Trophoblast cell (in vitro differentiated cells and primary cell): ENCODE measurements at regions not wholly inside any gene's neighbourhood (a gene's known extent, or its start where the extent isn't known, plus 50 kb on each side); places are given as distances from the start of the nearest gene placed in this dataset.

Source experiments
- DNase-seq, 2 donors: peaks; one replicate each; pipeline ENCODE4 v3.0.0-alpha.2; 2016
- H2AFZ ChIP-seq: 2 replicates; pipeline ENCODE4 v1.6.1; 2013; ENCODE audit warnings: low read length, moderate library complexity, mild to moderate bottlenecking; ENCODE audit not compliant: insufficient read depth, poor library complexity
- H2AK5ac ChIP-seq: 2 replicates; pipeline ENCODE4 v1.6.1; 2013; ENCODE audit warnings: mild to moderate bottlenecking, low read length
- H2BK120ac ChIP-seq: 2 replicates; pipeline ENCODE4 v1.6.1; 2013; ENCODE audit warnings: low read length, mild to moderate bottlenecking, moderate library complexity; ENCODE audit not compliant: insufficient read depth, poor library complexity
- H2BK12ac ChIP-seq: 2 replicates; pipeline ENCODE4 v1.6.1; 2013; ENCODE audit warnings: mild to moderate bottlenecking, low read length, moderate library complexity
- H2BK5ac ChIP-seq: 2 replicates; pipeline ENCODE4 v1.6.1; 2013; ENCODE audit warnings: low read length, low read depth, moderate library complexity, mild to moderate bottlenecking; ENCODE audit not compliant: poor library complexity
- H3K14ac ChIP-seq: 2 replicates; pipeline ENCODE4 v1.6.1; 2013; ENCODE audit warnings: mild to moderate bottlenecking, low read length
- H3K18ac ChIP-seq: 2 replicates; pipeline ENCODE4 v1.6.1; 2013; ENCODE audit warnings: mild to moderate bottlenecking, low read length
- H3K23ac ChIP-seq: 2 replicates; pipeline ENCODE4 v1.6.1; 2013; ENCODE audit warnings: low read length
- H3K27ac ChIP-seq: 2 replicates; pipeline ENCODE4 v1.5.1; 2013; ENCODE audit warnings: low read depth, mild to moderate bottlenecking, inconsistent platforms, low read length, moderate library complexity
- H3K27me3 ChIP-seq: 2 replicates; pipeline ENCODE4 v1.6.1; 2013; ENCODE audit warnings: inconsistent platforms, mild to moderate bottlenecking, low read length, moderate library complexity; ENCODE audit not compliant: insufficient read depth
- H3K36me3 ChIP-seq, 2 experiments: 1 replicate in 1 of 2; 2 replicates in 1 of 2; pipeline ENCODE4 v1.6.1; 2013; ENCODE audit warnings: low read length in 2 of 2, mild to moderate bottlenecking in 2 of 2, moderate library complexity in 1 of 2; ENCODE audit not compliant: insufficient read depth in 2 of 2, control insufficient read depth in 1 of 2
- H3K4ac ChIP-seq: 2 replicates; pipeline ENCODE4 v1.6.1; 2013; ENCODE audit warnings: low read depth, mild to moderate bottlenecking, low read length, moderate library complexity
- H3K4me1 ChIP-seq, 2 experiments: 1 replicate in 1 of 2; 2 replicates in 1 of 2; pipeline ENCODE4 v1.6.1; 2013; ENCODE audit warnings: low read length in 2 of 2, mild to moderate bottlenecking in 2 of 2, moderate library complexity in 1 of 2; ENCODE audit not compliant: insufficient read depth in 2 of 2, control insufficient read depth in 1 of 2
- H3K4me2 ChIP-seq: 2 replicates; pipeline ENCODE4 v1.6.1; 2013; ENCODE audit warnings: inconsistent platforms, mild to moderate bottlenecking, low read length, moderate library complexity
- H3K4me3 ChIP-seq: 2 replicates; pipeline ENCODE4 v1.5.1; 2013; ENCODE audit warnings: mild to moderate bottlenecking, low read depth, low read length, inconsistent platforms
- H3K79me1 ChIP-seq: one replicate; pipeline ENCODE4 v1.6.1; 2013; ENCODE audit warnings: low read length
- H3K79me2 ChIP-seq: 2 replicates; pipeline ENCODE4 v1.6.1; 2013; ENCODE audit warnings: low read length, mild to moderate bottlenecking; ENCODE audit not compliant: control insufficient read depth, insufficient read depth, poor library complexity
- H3K9ac ChIP-seq: 2 replicates; pipeline ENCODE4 v1.6.1; 2013; ENCODE audit warnings: mild to moderate bottlenecking, low read length
- H3K9me3 ChIP-seq: 2 replicates; pipeline ENCODE4 v1.6.1; 2013; ENCODE audit warnings: low read depth, mild to moderate bottlenecking, control low read depth, inconsistent platforms, low read length; ENCODE audit not compliant: insufficient read depth
- H4K12ac ChIP-seq: 2 replicates; pipeline ENCODE4 v1.6.1; 2013; ENCODE audit warnings: low read depth, mild to moderate bottlenecking, low read length, moderate library complexity
- H4K8ac ChIP-seq: 2 replicates; pipeline ENCODE4 v1.6.1; 2013; ENCODE audit warnings: low read depth, mild to moderate bottlenecking, low read length, moderate library complexity
- H4K91ac ChIP-seq: one replicate; pipeline ENCODE4 v1.6.1; 2013; ENCODE audit warnings: low read depth, mild to moderate bottlenecking, low read length, moderate library complexity
- WGBS: extraction: QIAGEN DNeasy Blood & Tissue Kit; methylation state at CpG from one replicate; pipeline ENCODE4 v1.1.7; 2013; ENCODE audit warnings: missing lambda C conversion rate; ENCODE audit not compliant: insufficient read length, insufficient coverage; ENCODE audit errors: extremely low coverage; 5-methylcytosine and 5-hydroxymethylcytosine counted together

GRCh38 chr13:67549331-67549730, 319.2 kb upstream of the PCDH9 start:
- DNase-seq, result no peak
- Histone ChIP-seq H2AK5ac (no peak overlapping the region), H3K14ac (no peak overlapping the region), H3K4me1 (no peaks in the 10 kb centered on the region), H3K18ac (no peak overlapping the region), H3K4me2 (no peak overlapping the region), H3K4me3 (no peak overlapping the region), H3K9ac (no peak overlapping the region), H2BK12ac (no peak overlapping the region), H2AFZ (no peak overlapping the region), H4K8ac (no peak overlapping the region), H4K91ac (no peak overlapping the region), H3K4ac (no peak overlapping the region), H3K79me2 (no peaks in the 10 kb centered on the region), H2BK120ac (no peak overlapping the region), H2BK5ac (no peak overlapping the region), H3K27ac (no peak overlapping the region), H3K79me1 (no peaks in the 10 kb centered on the region), H3K23ac (no peak overlapping the region), H4K12ac (no peak overlapping the region), H3K27me3 (no peaks in the 10 kb centered on the region), H3K9me3 (no peaks in the 10 kb centered on the region), H3K36me3 (no peaks in the 10 kb centered on the region)
- no CpG with 5 or more reads among the region's 4 CpGs for WGBS

GRCh38 chr13:67538906-67539305, 308.8 kb upstream of the PCDH9 start:
- WGBS, result no CpG with 5 or more reads among the region's 1 CpG

GRCh38 chr13:67520886-67521285, 290.8 kb upstream of the PCDH9 start:
- no peak for DNase-seq
- no peak overlapping the region for H3K18ac ChIP-seq
- no CpG with 5 or more reads among the region's 2 CpGs for WGBS

More at GRCh38 chr13:67538906-67539305, 308.8 kb upstream of the PCDH9 start:
- no peaks in the 10 kb centered on the region for H3K27me3 ChIP-seq
- H3K23ac ChIP-seq, result no peak overlapping the region
- H3K27ac ChIP-seq, result no peak overlapping the region
- H3K36me3 ChIP-seq, result no peaks in the 10 kb centered on the region
- H4K8ac ChIP-seq, result no peak overlapping the region
- DNase-seq, result no peak
- H2BK120ac ChIP-seq, result no peak overlapping the region
- H4K12ac ChIP-seq, result no peak overlapping the region
- H3K9ac ChIP-seq, result no peak overlapping the region
- no peak overlapping the region for H2AK5ac ChIP-seq
- H3K4me2 ChIP-seq, result no peak overlapping the region
- no peaks in the 10 kb centered on the region for H3K9me3 ChIP-seq
- no peak overlapping the region for H3K14ac ChIP-seq
- H3K4me3 ChIP-seq, result no peak overlapping the region
- H4K91ac ChIP-seq, result no peak overlapping the region
- H2BK12ac ChIP-seq, result no peak overlapping the region
- no peaks in the 10 kb centered on the region for H3K4me1 ChIP-seq
- no peak overlapping the region for H2AFZ ChIP-seq
- no peaks in the 10 kb centered on the region for H3K79me1 ChIP-seq
- no peak overlapping the region for H3K4ac ChIP-seq
- H3K18ac ChIP-seq, result no peak overlapping the region
- no peak overlapping the region for H2BK5ac ChIP-seq
- H3K79me2 ChIP-seq, result no peaks in the 10 kb centered on the region

GRCh38 chr13:67519356-67519755, 289.2 kb upstream of the PCDH9 start:
- H3K27me3 ChIP-seq, result no peaks in the 10 kb centered on the region
- H3K4me1 ChIP-seq, result no peaks in the 10 kb centered on the region
- DNase-seq, result no peak
- no peak overlapping the region for H2BK5ac ChIP-seq
- H3K9ac ChIP-seq, result no peak overlapping the region
- no peaks in the 10 kb centered on the region for H3K79me1 ChIP-seq
- no peak overlapping the region for H3K23ac ChIP-seq
- no peak overlapping the region for H3K4me3 ChIP-seq
- no peak overlapping the region for H2AK5ac ChIP-seq
- H2AFZ ChIP-seq, result no peak overlapping the region
- H3K18ac ChIP-seq, result no peak overlapping the region
- H3K9me3 ChIP-seq, result no peaks in the 10 kb centered on the region
- H3K14ac ChIP-seq, result no peak overlapping the region
- no peaks in the 10 kb centered on the region for H3K36me3 ChIP-seq
- no peak overlapping the region for H3K27ac ChIP-seq
- H3K79me2 ChIP-seq, result no peaks in the 10 kb centered on the region
- H2BK12ac ChIP-seq, result no peak overlapping the region
- no peak overlapping the region for H4K8ac ChIP-seq
- no peak overlapping the region for H3K4ac ChIP-seq
- no peak overlapping the region for H4K12ac ChIP-seq
- WGBS, result no CpG with 5 or more reads among the region's 1 CpG
- no peak overlapping the region for H4K91ac ChIP-seq
- no peak overlapping the region for H2BK120ac ChIP-seq
- H3K4me2 ChIP-seq, result no peak overlapping the region

More at GRCh38 chr13:67520886-67521285, 290.8 kb upstream of the PCDH9 start:
- Histone ChIP-seq H2BK120ac (no peak overlapping the region), H3K27me3 (no peaks in the 10 kb centered on the region), H2BK12ac (no peak overlapping the region), H3K4me2 (no peak overlapping the region), H3K79me2 (no peaks in the 10 kb centered on the region), H3K36me3 (no peaks in the 10 kb centered on the region), H3K27ac (no peak overlapping the region), H3K79me1 (no peaks in the 10 kb centered on the region), H2AK5ac (no peak overlapping the region), H3K4me1 (no peaks in the 10 kb centered on the region), H3K4me3 (no peak overlapping the region), H4K91ac (no peak overlapping the region), H2BK5ac (no peak overlapping the region), H4K8ac (no peak overlapping the region), H3K23ac (no peak overlapping the region), H4K12ac (no peak overlapping the region), H3K14ac (no peak overlapping the region), H3K9ac (no peak overlapping the region), H2AFZ (no peak overlapping the region), H3K4ac (no peak overlapping the region), H3K9me3 (no peaks in the 10 kb centered on the region)
